GM13977 (cell line): ENCODE measurements at regions not wholly inside any gene's neighbourhood (a gene's known extent, or its start where the extent isn't known, plus 50 kb on each side); places are given as distances from the start of the nearest gene placed in this dataset.

Source experiments
- DNase-seq: peaks from one replicate; pipeline ENCODE4 v3.0.0; 2012; ENCODE audit warnings: low spot score
- CTCF ChIP-seq: IDR thresholded peaks from 2 replicates; pipeline ENCODE4 v1.5.1; 2012; ENCODE audit warnings: mild to moderate bottlenecking, control low read depth; ENCODE audit not compliant: insufficient read depth; ENCODE audit errors: extremely low read depth, missing control alignments
- in situ Hi-C: fragments of 300-500 bp; cut with MboI; formaldehyde crosslinking; loops from one replicate; pipeline ENCODE4 v1.12.0; 2022; ENCODE audit warnings: low sequenced_read_pairs, low pct_unique_long_range_greater_than_20kb, mixed read lengths, inconsistent platforms; ENCODE audit not compliant: unreplicated experiment

DNA sequence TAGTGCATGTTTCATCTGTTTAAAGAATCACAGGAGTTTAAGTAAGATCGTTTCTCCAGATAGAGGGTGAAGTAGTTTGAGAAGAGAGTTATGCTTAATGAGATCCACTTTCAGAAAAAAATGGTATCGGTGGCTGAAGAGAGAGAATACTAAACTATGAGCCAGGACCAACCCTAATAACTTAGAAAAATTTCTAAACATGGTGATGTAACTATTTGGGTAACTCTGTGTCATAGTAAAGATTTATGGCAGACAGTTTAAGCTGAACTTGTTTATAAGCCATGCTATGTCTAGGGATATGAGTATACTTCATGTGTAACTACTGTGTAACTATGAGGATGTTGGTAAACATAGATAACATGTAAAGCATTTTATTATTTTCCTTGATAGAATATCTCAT is 489.5 kb downstream of the KCNJ2 start:
- in situ Hi-C loops: no loop called here
- TF ChIP-seq CTCF: no peak

GRCh38 chr17:70661342-70662222 is 492.2 kb downstream of the KCNJ2 start:
- no peak for DNase-seq
- no peak for TF ChIP-seq CTCF
- in situ Hi-C loops: no loop called here

More for the DNA sequence above, 489.5 kb downstream of the KCNJ2 start:
- DNase-seq: no peak

- no peak for DNase-seq
- in situ Hi-C loops: no loop called here
- TF ChIP-seq CTCF: no peak
These were observed 499.1 kb downstream of the KCNJ2 start for GRCh38 chr17:70668276-70668937.

- TF ChIP-seq CTCF: no peak
- no peak for DNase-seq
- in situ Hi-C loops: no loop called here
These were observed 499.8 kb downstream of the KCNJ2 start for GRCh38 chr17:70668938-70669778.

DNA sequence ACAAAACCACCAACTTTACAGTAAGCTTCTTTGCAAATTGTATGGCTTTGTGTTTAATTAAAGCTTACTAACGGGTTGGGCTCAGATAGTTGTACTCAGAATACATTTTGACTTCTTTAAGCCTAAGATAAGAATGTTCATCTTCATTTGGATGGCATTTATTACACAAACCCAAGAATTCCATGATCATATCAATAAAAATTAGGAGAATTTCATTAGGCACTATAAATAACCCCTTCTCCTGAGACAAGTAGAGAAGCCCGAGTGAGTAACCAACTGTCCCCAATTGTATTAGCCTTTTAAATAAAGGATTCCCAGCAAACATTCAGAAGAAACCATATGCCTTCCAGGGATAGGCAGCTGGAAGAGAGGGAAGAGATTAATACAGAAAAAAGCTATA is 504.7 kb downstream of the KCNJ2 start:
- no peak for TF ChIP-seq CTCF
- DNase-seq: no peak
- in situ Hi-C loops: no loop called here

GRCh38 chr17:70675070-70675590 is 505.8 kb downstream of the KCNJ2 start:
- in situ Hi-C loops: no loop called here
- TF ChIP-seq CTCF: no peak
- DNase-seq: no peak
